ENCODE measurements at regions not wholly inside any gene's neighbourhood (a gene's known extent, or its start where the extent isn't known, plus 50 kb on each side); places are given as distances from the start of the nearest gene placed in this dataset.

- Histone ChIP-seq H2AFZ (replicated peaks; ENCODE audit: low read length, poor library complexity) (no peak overlapping the region), H3K9me1 (ENCODE audit: insufficient read depth, low read length) (no peaks in the 10 kb centered on the region), H4K91ac (ENCODE audit: insufficient read depth, low read depth, low read length) (no peak overlapping the region), H3K23ac (ENCODE audit: low read depth, low read length) (no peak overlapping the region), H2AK5ac (ENCODE audit: low read depth, low read length) (no peak overlapping the region), H3K4me1 (ENCODE audit: control insufficient read depth, insufficient read depth, low read length) (no peaks in the 10 kb centered on the region), H2BK120ac (ENCODE audit: low read depth, low read length) (no peak overlapping the region), H3K9ac (ENCODE audit: low read depth, low read length) (no peak overlapping the region), H3K79me1 (ENCODE audit: low read depth in 1 of 2, low read length in 2 of 2) (no peaks in the 10 kb centered on the region), H4K20me1 (ENCODE audit: insufficient read depth, low read length) (no peaks in the 10 kb centered on the region), H3K27me3 (ENCODE audit: control insufficient read depth, insufficient read depth, low read length) (no peaks in the 10 kb centered on the region), H3K56ac (ENCODE audit: extremely low read depth, insufficient read depth, low read length) (no peak overlapping the region), H4K8ac (ENCODE audit: low read depth in 2 of 2, low read length in 2 of 2) (no peak overlapping the region), H2BK15ac (ENCODE audit: low read depth, low read length) (no peak overlapping the region), H3K14ac (replicated peaks; ENCODE audit: low read depth, low read length) (no peak overlapping the region), H3K4me3 (ENCODE audit: insufficient read depth, low read depth, low read length) (no peak overlapping the region), H3K18ac (ENCODE audit: low read depth, low read length) (no peak overlapping the region), H3K27ac (ENCODE audit: insufficient read depth, low read length) (no peak overlapping the region), H3K4ac (ENCODE audit: low read depth, low read length) (no peak overlapping the region), H3K4me2 (ENCODE audit: low read depth, low read length) (no peak overlapping the region), H2BK20ac (ENCODE audit: low read depth, low read length) (no peak overlapping the region), H2BK5ac (ENCODE audit: low read depth, low read length, poor library complexity, severe bottlenecking) (no peak overlapping the region), H2AK9ac (replicated peaks; ENCODE audit: low read depth, low read length, poor library complexity) (no peak overlapping the region), H3K9me3 (ENCODE audit: control insufficient read depth, insufficient read depth, low read length) (no peaks in the 10 kb centered on the region), H3K36me3 (ENCODE audit: control insufficient read depth, insufficient read depth, low read length) (no peaks in the 10 kb centered on the region), H4K5ac (ENCODE audit: low read depth, low read length) (no peak overlapping the region)
- no peak for ATAC-seq (ENCODE audit: low read depth)
- ChIA-PET CTCF (no interaction called here), POLR2A (ENCODE audit: unreplicated experiment) (no interaction called here)
- WGBS, 2 experiments (ENCODE audit: extremely low coverage in 2 of 2, insufficient read length in 1 of 2): no CpG with 5 or more reads among the region's 2 CpGs
- in situ Hi-C loops (cut with MboI; ENCODE audit: low sequenced_read_pairs) (no loop called here), dilution Hi-C loops (cut with HindIII; ENCODE audit: low sequenced_read_pairs, unreplicated experiment) (no loop called here), intact Hi-C loops (cut with micrococcal nuclease) (no loop called here)
- BruUV-seq (replicated peaks): no TSS peak
- DNase-seq: no peak
- no peak for TF ChIP-seq MAZ (IDR thresholded peaks at IDR 0.05; ENCODE audit: borderline replicate concordance, low read depth, low read length)
- no peak for TF ChIP-seq NFE2L2 (IDR thresholded peaks at IDR 0.05; ENCODE audit: low read depth, low read length)
- no peak for TF ChIP-seq FOS (IDR thresholded peaks at IDR 0.05; ENCODE audit: low read depth, low read length)
- TF ChIP-seq SMC3 (IDR thresholded peaks at IDR 0.05; ENCODE audit: low read depth, low read length): no peak
- TF ChIP-seq BHLHE40 (IDR thresholded peaks at IDR 0.05; ENCODE audit: low read depth, low read length): no peak
- no peak for TF ChIP-seq MAFK (IDR thresholded peaks at IDR 0.05; ENCODE audit: low read depth, low read length)
- no peak for TF ChIP-seq RCOR1 (IDR thresholded peaks at IDR 0.05; ENCODE audit: insufficient replicate concordance, low read length)
- TF ChIP-seq USF2 (IDR thresholded peaks at IDR 0.05; ENCODE audit: low read depth, low read length): no peak
- no peak for TF ChIP-seq CHD1 (IDR thresholded peaks at IDR 0.05; ENCODE audit: low read depth, low read length)
- TF ChIP-seq POLR2A (IDR thresholded peaks at IDR 0.05; ENCODE audit: low read depth, low read length): no peak
Measured at GRCh38 chr10:9015005-9015404, 960.5 kb downstream of the GATA3 start.

All from IMR-90 (cell line).